VCaP (cell line): ENCODE measurements at regions not wholly inside any gene's neighbourhood (a gene's known extent, or its start where the extent isn't known, plus 50 kb on each side); places are given as distances from the start of the nearest gene placed in this dataset.
"Not testable (repeated sequence)": the region's sequence is repeated elsewhere in the genome, so short reads cannot be mapped to it uniquely, and the experiment has no call there.

ENCODE experiments used
- H3K27ac ChIP-seq: fragments of 450-650 bp; 2 replicates; pipeline ENCODE4 v1.5.1; 2017
- CTCF ChIP-seq: fragments of 450-650 bp; conservative IDR thresholded peaks from 2 replicates; pipeline ENCODE4 v1.5.1; 2017; ENCODE audit warnings: mild to moderate bottlenecking, moderate library complexity

GRCh38 chr2:155905657-155906056 is 426.9 kb downstream of the NR4A2 start:
- no peak for TF ChIP-seq CTCF

GRCh38 chr2:155904720-155905119 is 427.8 kb downstream of the NR4A2 start:
- no peak for TF ChIP-seq CTCF

More at GRCh38 chr2:155905657-155906056, 426.9 kb downstream of the NR4A2 start:
- no peak overlapping the region for H3K27ac ChIP-seq

DNA sequence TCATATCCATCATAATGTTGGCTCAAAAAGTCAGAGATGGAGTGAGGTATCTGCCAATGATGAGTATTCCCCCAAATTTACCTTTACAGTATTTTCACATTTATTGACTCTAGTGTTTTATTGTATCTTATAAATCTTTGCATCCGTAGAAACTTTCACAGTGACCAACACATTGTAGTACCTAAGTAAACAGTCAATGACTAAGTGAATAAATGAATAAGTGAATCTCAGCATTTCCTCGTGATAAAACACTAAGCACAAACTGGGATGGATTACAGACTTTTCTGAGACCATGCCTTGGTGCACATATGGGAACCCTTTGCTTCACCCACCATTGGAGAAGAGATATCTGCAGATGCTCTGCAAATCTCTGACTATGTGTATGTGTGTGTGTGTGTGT is 429.9 kb downstream of the NR4A2 start:
- H3K27ac ChIP-seq, result no peak overlapping the region
- no peak for TF ChIP-seq CTCF

More at GRCh38 chr2:155904720-155905119, 427.8 kb downstream of the NR4A2 start:
- H3K27ac ChIP-seq, result no peak overlapping the region

GRCh38 chr2:155895016-155895415 is 437.5 kb downstream of the NR4A2 start:
- H3K27ac ChIP-seq, result no peak overlapping the region
- TF ChIP-seq CTCF, result no peak

GRCh38 chr2:155880382-155880781 is 452.1 kb downstream of the NR4A2 start:
- H3K27ac ChIP-seq, result not testable (repeated sequence)

GRCh38 chr2:155879900-155880299 is 452.6 kb downstream of the NR4A2 start:
- not testable (repeated sequence) for H3K27ac ChIP-seq

GRCh38 chr2:155872396-155872795 is 460.1 kb downstream of the NR4A2 start:
- no peak for TF ChIP-seq CTCF
- H3K27ac ChIP-seq, result no peak overlapping the region

DNA sequence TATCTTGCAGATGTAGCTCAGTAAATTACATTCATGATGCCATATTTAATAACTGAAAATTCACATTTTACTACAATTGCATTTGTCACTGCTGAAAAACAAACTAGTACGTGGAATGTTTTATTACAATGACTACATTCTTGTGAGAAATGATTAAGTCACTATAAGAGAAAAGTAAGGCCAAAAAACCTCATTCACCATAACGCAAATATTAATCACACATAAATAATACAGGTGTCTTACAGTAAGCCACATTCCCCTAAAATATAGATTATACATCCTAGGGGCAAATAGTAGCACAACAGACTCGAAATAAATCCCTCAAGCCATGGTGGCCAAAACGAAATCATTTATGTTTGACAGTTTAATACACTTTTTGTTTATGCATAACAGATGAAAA is 460.6 kb downstream of the NR4A2 start:
- TF ChIP-seq CTCF, result no peak
- H3K27ac ChIP-seq, result no peak overlapping the region

DNA sequence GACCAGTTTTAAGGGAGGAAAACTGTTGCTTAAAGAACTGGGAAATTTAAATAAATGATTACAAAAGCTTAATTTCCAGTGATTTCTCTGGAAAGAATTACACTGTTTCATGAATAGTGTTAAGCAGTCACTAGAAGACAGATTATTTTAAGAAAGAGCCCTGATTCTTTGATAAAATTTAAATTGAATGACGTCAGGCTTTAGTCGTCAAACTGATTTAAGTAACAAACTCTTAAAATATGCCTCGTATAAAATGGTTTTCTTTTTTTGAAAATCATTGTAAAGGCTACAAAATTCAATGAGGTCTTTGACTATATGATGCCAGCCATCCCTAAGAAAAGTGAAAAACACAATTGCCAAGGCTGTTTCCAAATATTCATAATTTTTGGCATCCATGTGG is 465.0 kb downstream of the NR4A2 start:
- TF ChIP-seq CTCF, result no peak
- H3K27ac ChIP-seq, result no peak overlapping the region
